Mesothelial cell of epicardium (in vitro differentiated cells): ENCODE measurements at regions not wholly inside any gene's neighbourhood (a gene's known extent, or its start where the extent isn't known, plus 50 kb on each side); places are given as distances from the start of the nearest gene placed in this dataset.

Experiments
- DNase-seq, 2 experiments: peaks; one replicate each; pipeline ENCODE4 v3.0.0; 2021; ENCODE audit warnings: low spot score in 2 of 2; ENCODE audit not compliant: unreplicated experiment in 2 of 2
- H3K27ac Mint-ChIP-seq: 2 replicates; pipeline ENCODE4 v1.8.0; 2021; ENCODE audit warnings: mixed read lengths
- H3K27me3 Mint-ChIP-seq: 2 replicates; pipeline ENCODE4 v1.8.0; 2021; ENCODE audit warnings: low read depth, mixed read lengths
- H3K36me3 Mint-ChIP-seq: 2 replicates; pipeline ENCODE4 v1.8.0; 2021; ENCODE audit warnings: mixed read lengths
- H3K4me1 Mint-ChIP-seq: 2 replicates; pipeline ENCODE4 v1.8.0; 2021; ENCODE audit warnings: mixed read lengths
- H3K4me3 Mint-ChIP-seq: 2 replicates; pipeline ENCODE4 v1.8.0; 2021; ENCODE audit warnings: mild to moderate bottlenecking, moderate library complexity, mixed read lengths
- H3K9me3 Mint-ChIP-seq: 2 replicates; pipeline ENCODE4 v1.8.0; 2021; ENCODE audit warnings: mixed read lengths
- CTCF ChIP-seq: fragments of 200-600 bp; sonication (generic); IDR thresholded peaks from one replicate; pipeline ENCODE4 v1.5.0; 2021; ENCODE audit warnings: antibody characterized with exemption; ENCODE audit not compliant: unreplicated experiment

GRCh38 chr14:85313560-85314207, 216.3 kb upstream of the FLRT2 start:
- Mint-ChIP-seq H3K9me3 (no peaks in the 10 kb centered on the region), H3K4me3 (no peak overlapping the region), H3K27me3 (no peaks in the 10 kb centered on the region), H3K4me1 (peaks cover 45% of the 10 kb centered on the region), H3K27ac (peak overlapping the region; percentile 66), H3K36me3 (no peaks in the 10 kb centered on the region)
- DNase-seq: no peak
- no peak for TF ChIP-seq CTCF

- no peaks in the 10 kb centered on the region for H3K27me3 Mint-ChIP-seq
- H3K9me3 Mint-ChIP-seq: no peaks in the 10 kb centered on the region
- H3K36me3 Mint-ChIP-seq: no peaks in the 10 kb centered on the region
- peaks cover 43% of the 10 kb centered on the region for H3K4me1 Mint-ChIP-seq
- no peak overlapping the region for H3K27ac Mint-ChIP-seq
- DNase-seq: no peak
- no peak overlapping the region for H3K4me3 Mint-ChIP-seq
- TF ChIP-seq CTCF: no peak
Observed at GRCh38 chr14:85315290-85315689, 214.7 kb upstream of the FLRT2 start.

DNA sequence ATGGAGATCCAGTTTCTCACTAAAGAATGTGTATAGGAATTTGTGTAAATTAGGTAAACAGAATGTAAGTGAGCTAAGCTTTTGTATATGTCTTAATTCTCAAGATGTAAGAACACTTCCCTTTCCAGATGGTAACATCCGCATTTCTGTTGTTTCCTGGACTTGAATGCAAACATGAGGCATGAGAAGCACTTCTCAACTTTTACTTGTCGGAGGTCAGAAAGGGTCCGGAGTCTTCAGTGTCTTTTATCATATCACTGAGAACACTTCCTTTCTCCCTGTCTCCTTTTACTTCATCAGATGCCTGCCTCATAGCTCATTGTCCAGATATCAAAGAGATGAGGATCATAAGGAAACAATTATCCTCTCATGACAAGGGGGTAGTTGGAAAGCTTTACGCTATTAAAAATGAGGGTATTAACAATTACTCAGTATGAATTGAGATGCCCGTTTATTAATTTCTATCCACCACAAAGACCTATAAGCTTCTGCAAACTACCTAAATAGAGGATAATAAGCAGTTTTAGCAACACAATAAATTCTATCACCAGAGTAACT, 214.1 kb upstream of the FLRT2 start:
- no peak for TF ChIP-seq CTCF
- no peak overlapping the region for H3K27ac Mint-ChIP-seq
- H3K4me1 Mint-ChIP-seq: peaks cover 44% of the 10 kb centered on the region
- no peak for DNase-seq
- H3K4me3 Mint-ChIP-seq: no peak overlapping the region
- no peaks in the 10 kb centered on the region for H3K36me3 Mint-ChIP-seq
- H3K9me3 Mint-ChIP-seq: no peaks in the 10 kb centered on the region
- H3K27me3 Mint-ChIP-seq: no peaks in the 10 kb centered on the region

GRCh38 chr14:85316701-85317410, 213.1 kb upstream of the FLRT2 start:
- Mint-ChIP-seq H3K9me3 (no peaks in the 10 kb centered on the region), H3K36me3 (no peaks in the 10 kb centered on the region), H3K27me3 (no peaks in the 10 kb centered on the region), H3K4me1 (peaks cover 48% of the 10 kb centered on the region), H3K4me3 (no peak overlapping the region), H3K27ac (no peak overlapping the region)
- no peak for TF ChIP-seq CTCF
- no peak for DNase-seq

DNA sequence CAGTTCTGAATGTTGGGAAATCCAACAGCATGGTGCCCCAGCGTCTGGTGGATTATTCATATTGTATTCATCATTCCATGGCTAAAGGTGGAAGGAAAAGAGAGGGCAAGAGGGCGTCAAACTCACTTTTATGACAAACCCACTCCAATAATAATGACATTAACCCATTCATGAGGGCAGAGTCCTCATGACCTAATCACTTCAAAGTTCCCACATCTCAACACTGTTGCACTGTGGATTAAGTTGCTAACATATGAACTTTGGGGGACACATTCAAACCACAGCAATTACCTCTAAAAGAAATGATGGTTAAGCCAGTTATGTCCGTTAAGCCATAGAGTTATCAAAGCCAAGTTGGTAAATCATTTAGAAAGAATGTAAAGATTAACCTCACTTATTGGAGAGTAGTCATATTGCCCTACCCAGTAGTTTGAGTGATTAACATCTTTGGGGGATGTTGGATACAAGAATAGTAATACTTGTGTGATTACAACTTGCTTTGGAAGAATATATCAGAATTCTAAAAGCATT, 212.4 kb upstream of the FLRT2 start:
- Mint-ChIP-seq H3K27me3 (no peaks in the 10 kb centered on the region), H3K36me3 (no peaks in the 10 kb centered on the region), H3K4me3 (no peak overlapping the region), H3K4me1 (peaks cover 48% of the 10 kb centered on the region), H3K27ac (no peak overlapping the region), H3K9me3 (no peaks in the 10 kb centered on the region)
- TF ChIP-seq CTCF: no peak
- DNase-seq: no peak
